ENCODE measurements at regions not wholly inside any gene's neighbourhood (a gene's known extent, or its start where the extent isn't known, plus 50 kb on each side); places are given as distances from the start of the nearest gene placed in this dataset.

DNA sequence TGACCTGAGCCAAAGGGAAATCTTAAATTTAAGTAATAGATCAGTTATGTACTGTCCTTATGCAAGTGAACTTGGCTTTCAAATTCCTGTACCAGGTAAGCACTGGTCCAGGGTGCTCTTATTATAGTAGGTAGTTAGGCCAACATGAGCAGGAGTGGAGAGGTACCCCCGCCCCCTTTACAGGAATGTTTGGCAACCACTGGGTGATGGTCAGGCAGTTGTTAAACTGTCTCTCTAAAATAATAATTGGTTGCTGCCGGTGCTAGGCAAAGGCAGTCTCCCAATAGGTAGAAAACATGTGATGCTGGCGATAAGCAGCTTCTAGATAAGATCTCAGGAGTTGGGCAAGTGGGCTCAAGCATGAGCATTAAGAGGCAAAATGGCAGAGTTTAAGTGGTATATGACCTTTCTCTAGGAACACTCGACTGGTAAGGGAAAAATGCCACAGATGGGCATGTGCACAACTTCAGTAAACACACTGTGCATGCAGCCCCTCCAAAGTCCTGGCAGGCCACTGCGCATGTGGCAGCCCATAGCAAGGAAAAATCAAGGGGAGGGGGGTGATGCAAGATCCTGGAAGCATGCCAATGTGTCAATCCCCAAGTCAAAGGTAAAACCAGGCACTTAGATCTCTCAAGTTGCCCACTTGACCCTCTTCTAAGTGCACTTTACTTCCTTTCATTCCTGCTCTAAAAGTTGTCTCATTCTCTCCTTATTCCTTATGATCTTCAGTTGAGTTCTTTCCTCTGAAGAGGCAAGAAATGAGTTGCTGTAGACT is 1239.7 kb downstream of the C4orf33 start:
- DNase-seq (ENCODE audit: low read depth): no peak

DNA sequence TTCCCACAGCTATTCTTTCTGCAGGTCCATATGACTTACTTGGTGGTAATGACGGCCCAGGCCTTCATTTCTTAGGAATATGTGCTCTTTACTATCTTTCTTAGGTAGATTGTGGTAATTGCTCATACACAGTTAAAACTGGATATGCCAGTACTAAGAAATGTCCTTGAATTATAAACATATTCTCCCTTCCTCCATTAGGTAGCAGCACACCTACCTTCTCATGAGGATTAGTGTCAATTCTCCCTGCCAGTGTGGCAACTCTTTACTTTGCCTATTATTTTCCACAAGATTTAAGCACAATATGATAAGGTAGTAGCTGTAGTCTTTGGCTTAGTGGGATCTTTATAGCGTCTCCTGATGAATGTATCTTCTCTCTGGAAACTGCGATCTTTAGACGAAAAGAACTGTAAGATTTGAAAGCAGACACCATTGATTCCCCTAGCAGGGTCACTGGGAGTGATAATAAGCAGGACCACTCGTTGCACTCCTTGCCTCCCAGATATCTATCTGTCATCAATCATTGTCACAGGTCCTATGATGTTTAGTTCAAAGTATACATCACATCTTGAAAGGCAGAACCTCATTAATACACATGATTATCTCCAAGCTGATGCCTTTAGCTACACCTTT is 1240.7 kb downstream of the C4orf33 start:
- no peak for DNase-seq (ENCODE audit: low read depth)

DNA sequence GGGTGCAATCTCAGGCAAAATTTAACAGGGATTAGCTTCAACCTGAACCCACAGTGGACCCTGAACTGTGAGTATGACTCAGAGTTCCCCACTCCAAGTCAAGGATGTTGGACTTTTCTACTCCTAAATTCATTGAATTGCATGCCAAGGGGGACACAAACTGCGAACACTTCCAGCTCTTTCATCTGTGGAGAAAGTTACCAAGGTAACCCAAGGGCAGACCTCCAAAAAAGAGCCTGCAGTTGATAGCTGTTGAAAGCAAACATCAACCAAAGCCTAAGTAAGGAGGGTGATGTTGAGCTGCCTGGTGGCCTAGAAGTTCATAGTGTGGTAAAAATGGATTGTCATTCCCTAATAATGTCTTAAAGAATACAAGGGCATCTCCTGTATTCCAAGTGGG is 1242.9 kb downstream of the C4orf33 start:
- DNase-seq (ENCODE audit: low read depth): no peak

DNA sequence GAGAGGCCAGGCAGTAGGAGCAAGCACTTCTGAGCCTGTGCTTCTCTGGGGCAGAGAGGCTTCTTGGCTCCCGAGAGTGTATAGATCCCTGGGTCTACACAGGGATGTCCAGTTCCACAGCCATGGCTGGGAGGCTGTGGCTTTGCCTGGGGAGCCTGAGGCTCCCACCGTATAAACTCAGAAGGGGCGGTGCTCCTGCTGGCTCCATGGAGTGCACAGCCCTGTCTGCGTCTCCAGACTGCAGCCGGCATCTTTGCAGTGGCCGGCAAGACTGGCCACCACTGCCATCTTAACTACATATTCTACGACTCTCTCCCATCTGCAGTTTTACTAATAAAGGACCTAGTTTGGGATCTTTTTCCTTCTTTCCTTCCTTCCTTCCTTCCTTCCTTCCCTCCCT is 1253.8 kb downstream of the C4orf33 start:
- DNase-seq (ENCODE audit: low read depth): no peak

DNA sequence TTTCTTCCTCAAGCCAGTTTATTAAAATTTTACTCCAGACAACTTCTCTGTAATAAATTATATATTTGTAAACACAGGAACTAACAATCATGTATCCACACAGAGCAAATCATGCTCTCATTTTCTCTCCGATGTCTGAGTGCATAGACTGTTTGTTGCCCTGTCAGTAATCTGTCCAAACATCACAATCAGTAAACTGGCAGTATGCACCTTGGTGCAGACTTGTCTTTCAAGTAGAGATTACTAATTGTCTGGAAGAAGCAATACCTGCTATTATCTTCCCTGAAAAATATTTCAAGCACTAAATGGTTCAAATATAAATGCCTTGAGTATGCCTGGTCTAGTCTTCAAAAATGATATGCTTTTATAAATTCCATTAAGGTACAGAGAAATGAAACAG is 1260.9 kb downstream of the C4orf33 start:
- DNase-seq (ENCODE audit: low read depth): no peak

DNA sequence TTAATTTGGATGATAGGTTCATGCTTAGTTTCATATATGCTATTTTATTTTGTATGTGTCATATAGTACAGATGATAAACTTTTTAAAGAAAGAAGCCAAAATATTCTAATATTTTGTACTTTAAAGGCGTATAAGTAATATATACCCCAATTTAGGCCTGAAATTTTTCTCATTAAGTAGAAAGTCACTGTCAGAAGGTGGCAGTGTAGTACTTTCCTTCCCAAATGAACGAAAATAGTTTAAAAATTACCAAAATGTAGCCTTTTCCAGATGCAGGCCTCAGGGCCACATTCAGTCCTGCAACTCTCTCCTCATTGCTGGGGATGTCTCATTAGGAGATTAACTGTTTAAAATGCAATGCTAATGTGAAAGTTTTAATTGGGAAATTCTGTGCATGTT is 1263.6 kb downstream of the C4orf33 start:
- DNase-seq (ENCODE audit: low read depth): no peak

DNA sequence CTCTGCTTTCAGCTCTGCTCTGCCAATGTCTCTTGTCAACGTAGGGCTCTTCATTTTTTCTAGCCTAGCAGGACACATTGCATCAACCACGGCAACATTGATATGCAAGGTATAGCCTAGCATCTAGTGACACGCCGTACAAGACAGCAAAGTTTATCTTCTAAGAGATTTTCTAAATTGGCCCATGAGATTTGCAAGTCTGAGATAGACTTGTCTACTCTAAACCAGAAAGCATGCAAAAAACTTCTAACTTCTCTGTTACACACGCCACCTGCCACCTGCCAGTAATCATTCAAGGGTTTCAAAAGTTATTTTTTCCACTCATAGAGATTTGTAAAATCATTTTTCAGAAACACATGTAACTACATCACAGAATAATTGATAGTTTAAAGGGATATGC is 1265.7 kb downstream of the C4orf33 start:
- DNase-seq (ENCODE audit: low read depth): no peak

DNA sequence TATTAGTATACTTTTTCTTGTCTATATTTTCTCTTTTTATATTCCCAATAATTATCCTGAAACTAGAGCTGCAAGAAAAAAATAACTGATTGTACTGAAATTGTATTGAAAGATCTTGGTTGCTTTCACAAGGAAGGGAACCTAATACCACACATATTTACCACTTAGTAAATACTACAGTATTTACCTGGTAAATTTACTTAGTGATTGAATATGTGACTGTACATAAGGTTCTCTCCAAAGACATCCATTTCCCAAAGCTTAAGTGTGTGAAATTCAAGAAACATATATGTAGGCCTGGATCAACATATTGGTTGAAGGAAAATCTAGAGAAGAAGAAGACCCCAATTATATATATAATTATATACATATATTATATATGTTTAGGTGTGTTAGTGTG is 1272.7 kb downstream of the C4orf33 start:
- DNase-seq (ENCODE audit: low read depth): no peak

DNA sequence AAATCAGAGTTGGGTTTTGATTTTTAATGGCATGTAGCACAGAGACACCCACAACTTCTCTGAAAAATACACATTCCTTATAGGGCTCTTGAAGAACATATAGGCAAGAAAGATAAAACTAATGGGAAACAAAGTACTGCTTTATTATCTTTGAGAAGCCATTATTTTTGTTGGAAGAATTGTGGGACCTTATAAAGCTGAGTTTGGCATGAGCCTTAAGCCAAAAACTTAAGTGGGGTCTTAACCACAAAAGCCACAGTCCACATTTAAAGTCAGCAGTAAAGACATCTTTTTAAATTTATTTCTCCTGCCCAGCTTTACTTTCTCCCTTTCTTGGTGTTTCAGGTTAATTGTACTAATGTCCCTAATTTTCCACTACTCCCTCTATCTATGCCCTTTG is 1297.3 kb downstream of the C4orf33 start:
- no peak for DNase-seq (ENCODE audit: low read depth)

DNA sequence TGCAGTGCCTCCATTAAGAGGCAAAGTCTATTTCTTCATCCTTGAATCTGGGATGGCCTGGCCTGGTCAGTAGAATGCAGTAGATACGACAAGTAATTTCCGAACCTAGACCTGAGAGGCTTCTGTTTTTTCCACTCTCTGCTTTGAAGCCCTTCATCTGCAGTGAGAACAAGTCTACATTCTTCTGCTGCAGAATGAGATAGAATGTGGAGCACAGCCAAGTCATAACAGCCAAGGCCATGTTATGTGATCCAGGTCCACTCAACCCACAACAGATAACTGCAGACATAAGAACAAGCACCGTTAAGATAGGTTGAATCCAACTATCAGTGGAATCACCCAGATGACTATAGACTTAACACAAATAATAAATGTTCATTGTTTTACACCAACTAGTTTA is 1297.7 kb downstream of the C4orf33 start:
- DNase-seq (ENCODE audit: low read depth): no peak

DNA sequence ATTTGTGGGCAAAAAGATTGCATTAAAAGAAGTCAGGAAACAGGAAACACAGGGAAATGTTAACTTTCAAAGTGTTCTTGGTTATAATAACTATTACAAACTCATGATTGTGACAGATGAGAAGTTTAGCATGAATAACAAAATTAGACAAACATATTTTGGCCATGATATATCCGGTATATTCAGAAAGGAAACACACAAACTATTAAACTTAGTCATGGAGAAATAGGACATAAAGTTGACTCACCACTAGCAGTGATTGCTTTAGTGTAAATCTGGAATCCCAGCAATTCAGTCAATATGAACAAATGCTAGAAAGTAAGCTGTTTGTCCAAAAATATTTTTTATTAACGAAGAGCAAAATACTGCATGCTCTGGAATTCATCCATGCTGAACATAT is 1299.9 kb downstream of the C4orf33 start:
- DNase-seq (ENCODE audit: low read depth): peak; percentile 29

DNA sequence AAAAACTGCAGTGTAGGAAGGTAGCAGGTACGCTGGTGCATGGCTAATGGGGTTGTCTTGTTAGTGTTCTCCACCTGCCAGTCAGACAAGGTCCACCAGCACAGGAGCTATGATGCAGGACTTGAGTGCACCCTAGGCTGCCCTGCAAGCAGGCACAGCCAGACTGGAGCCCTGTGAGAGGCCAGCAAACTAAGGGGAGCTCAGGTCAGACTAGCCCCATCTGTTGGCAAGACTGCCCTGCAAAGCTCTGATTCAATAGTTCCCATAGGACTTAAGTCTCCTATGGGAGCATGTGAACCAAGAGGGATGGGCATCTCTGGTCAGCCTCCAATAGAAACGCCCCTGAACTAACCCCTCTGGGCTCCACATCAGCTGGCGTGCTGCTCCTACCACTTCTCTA is 1307.3 kb downstream of the C4orf33 start:
- no peak for DNase-seq (ENCODE audit: low read depth)

DNA sequence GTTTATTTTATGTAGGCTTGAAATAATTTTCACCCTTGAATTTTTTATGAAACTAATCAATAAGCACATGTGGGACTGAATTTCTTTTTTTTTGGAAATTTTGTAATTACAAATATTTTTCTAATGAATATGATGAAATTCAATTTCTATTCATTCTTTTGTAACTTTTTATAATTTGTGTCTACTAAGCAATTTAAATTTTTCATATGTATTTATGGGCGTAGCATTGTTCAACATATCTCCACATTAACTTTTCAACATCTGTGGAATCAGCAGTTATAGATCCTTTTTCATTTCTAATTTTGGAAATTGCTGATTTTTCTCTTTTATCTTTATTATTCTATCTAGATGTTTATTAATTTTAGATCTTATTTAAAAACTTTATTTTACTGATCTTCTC is 1320.3 kb downstream of the C4orf33 start:
- DNase-seq (ENCODE audit: low read depth): no peak

DNA sequence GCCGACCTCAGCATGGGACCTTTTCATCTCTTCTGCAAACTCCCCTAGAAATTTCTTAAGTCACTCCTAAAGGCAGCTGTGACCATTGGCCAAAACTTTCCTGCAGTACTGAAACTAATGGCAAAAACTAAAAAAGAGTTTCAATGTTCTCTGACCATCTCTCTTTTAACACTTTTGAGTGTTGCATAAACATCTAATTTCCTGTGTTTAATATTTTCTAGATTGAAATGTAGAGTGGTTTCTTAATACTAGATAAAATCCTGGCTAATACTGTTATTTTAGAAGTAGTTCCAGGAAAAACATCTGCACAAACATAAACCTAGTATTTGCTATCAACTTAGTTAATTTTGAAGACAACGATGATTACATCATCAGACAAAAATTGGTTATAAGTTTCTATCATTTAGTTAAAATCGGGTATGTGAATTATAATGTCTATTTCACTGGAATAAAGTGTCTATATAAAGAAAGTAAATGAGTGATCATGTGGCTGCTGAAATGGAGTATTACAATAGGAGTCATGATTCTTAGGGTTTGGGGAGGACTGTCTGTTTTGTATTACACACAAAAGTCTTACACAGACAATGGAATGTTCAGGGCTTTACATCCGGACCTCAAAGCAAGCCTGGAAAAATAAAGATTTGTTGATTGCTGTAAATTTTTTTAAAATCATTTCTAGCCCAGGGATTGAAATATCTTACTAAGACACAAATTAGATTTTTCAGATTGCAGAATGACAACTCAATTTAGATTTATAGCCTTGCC is 1323.4 kb downstream of the C4orf33 start:
- no peak for DNase-seq (ENCODE audit: low read depth)

DNA sequence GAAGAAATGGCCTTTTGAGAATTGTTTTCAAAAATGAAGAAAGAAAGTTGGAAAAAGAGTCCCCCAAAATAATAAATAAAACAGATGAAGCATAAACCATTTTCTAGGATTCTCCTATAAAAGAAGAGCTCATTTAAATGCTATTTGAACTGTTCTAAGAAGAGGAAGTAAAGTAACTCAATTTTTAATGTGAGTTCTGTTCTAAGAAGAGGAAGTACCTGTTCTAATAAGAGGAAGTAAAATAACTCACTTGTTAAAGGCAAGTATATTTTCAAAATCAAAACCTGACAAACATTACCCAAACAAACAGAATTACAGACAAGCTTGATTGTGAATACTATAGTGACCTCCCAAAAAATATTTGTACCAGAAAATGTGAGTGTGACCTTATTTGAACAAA is 1326.3 kb downstream of the C4orf33 start:
- no peak for DNase-seq (ENCODE audit: low read depth)

DNA sequence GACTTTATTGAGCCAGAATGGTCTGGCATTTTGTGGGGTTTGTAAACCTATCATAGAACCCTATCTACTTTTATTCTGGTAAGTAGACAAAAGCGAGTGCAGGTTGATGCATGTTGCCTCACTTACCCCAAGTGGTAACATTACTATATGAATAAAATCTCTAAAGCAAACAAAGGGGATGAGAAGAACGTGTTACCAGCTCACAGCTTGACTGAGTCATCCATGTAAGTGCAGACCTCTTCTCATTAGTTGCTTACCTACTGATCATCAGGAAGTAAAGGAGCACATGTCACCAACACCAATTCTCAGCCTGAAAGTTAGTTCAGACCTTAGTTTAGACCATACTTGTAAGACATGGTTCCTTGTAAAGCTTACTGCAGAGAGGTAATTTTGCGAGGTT is 1328.3 kb downstream of the C4orf33 start:
- no peak for DNase-seq (ENCODE audit: low read depth)

DNA sequence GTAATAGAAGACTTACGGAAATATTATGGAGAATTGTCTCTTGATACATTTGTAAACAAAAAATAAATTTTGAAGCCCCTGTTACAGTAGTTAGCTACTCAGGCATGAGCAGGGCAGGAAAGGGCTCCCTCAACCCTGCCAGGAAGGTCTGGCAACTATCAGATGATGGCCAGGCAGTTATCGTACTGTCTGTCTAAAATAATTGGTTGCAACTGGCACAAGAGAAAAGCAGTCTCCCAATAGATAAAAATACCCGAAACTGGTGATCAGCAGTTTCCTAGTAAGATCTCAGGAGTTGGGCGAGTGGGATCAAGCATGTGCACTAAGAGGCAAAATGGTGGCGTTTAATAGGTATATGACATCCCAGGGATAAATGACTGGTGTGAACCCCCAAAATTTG is 1336.3 kb downstream of the C4orf33 start:
- DNase-seq (ENCODE audit: low read depth): no peak

DNA sequence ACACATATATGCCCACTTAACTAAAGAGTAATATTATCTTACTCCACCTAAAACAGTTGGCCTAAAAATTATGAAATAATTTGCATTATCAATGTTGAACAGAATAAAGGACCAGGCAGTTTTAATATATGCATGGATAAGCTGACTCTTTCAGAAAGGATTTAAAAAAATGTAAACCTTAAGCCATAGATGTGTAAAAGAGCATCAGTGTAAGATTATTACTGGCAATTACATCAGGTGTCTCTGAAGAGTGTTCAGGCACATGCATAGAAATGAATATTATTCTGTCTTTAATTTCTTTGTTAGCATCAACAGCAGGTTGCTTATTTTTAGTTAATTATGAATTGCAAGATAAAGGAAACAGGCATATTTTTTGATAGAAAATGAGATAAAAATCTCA is 1353.8 kb downstream of the C4orf33 start:
- no peak for DNase-seq (ENCODE audit: low read depth)

DNA sequence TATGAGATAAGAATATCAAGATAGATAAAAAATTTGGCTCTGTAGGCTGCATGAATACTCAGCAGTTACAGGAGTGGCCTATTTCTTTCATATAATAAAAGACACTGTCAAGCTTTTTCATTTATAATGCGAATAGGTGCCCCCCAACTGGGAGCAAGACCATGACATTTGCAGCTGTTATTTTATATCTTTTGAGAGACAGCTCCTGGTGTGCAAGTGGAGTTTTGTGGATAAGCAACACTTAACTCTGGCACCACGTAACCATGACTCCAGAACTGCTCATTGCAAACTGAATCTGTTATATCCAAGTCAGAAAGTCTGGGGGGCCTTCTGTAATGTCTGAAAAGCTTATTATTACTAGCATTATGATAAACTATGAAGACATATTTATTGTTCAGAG is 1372.4 kb downstream of the C4orf33 start:
- DNase-seq (ENCODE audit: low read depth): no peak

DNA sequence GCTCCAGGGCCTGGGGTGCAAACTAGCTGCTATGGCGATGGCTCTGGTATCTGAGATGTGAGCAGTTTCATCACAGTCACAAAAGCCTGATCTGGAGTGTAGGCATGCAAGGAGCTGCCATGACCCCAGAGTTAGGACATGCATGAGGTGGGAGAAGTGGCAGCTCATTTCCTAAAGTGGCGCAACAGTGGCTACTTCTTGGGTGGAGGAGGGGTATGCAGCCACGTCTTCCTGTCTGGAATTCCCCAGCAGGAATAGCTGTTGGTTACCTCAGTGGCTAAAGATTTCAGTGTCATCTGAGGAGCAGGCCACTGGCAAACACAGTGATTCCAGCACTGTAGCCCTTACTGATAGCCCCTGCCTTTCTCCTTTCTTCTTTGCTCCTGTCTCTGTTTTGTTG is 1382.5 kb downstream of the C4orf33 start:
- DNase-seq (ENCODE audit: low read depth): peak; percentile 10

DNA sequence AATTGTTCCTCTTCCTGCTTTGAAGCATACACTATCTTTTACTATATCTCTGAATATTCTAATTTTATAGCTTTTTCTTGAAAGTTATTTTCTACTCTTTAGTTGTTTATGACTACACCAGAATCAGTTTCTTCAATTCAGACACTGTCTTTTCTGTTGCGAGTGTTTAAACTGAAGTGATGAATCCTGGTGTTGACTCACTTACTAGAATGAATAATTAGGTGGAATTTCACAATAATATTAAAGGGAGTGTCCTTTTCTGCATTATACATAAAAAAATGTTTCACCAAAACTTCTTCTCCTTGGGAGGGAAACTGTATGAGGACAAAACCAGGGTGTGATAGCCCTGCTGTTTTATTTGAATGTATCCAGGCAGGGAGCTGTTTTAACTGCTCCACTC is 1383.1 kb downstream of the C4orf33 start:
- no peak for DNase-seq (ENCODE audit: low read depth)

DNA sequence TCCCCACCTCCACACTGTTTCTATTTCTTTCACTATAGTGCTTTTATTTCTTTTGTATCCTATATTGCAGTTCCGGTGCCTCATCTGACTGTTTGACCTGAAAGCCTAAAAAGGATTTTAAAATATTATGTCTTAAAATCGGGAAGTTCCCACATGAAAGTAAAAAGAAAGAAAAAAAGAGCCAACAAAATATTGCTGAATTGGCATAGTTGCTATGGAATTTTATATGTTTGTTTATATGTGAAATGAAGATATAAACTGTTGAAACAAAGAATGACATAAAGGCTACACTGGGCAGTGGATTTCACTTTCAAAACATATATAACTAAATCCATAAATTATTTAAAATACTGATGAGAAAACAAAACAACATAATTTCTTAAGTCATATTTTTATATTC is 1383.7 kb downstream of the C4orf33 start:
- no peak for DNase-seq (ENCODE audit: low read depth)

DNA sequence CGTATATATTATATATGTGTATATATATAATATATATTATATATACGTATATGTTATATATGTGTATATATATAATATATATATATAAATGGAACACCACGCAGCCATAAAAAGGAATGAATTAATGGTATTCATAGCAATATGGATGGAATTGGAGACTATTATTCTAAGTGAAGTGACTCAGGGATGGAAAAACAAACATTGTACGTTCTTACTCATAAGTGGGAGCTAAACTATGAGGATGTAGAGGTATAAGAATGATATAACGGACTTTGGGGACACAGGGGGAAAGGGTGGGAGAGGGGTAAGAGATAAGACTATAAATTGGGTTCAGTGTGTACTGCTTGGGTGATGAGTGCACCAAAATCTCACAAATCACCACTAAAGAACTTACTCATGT is 1388.9 kb downstream of the C4orf33 start:
- DNase-seq (ENCODE audit: low read depth): no peak

All from GM04504 (cell line).